GM23338 (cell line): ENCODE measurements at regions not wholly inside any gene's neighbourhood (a gene's known extent, or its start where the extent isn't known, plus 50 kb on each side); places are given as distances from the start of the nearest gene placed in this dataset.
A peak's percentile ranks its signal among the peaks of the same experiment; 100 is the strongest.

Experiments used
- ATAC-seq: fragments of 200-7000 bp; cut with Tn5 transposase; 3 replicates; pipeline ENCODE4 v1.9.1; 2020
- DNase-seq: peaks from one replicate; pipeline ENCODE4 v3.0.0-alpha.2; 2015; ENCODE audit warnings: low spot score
- H2AFZ ChIP-seq: fragments of 200-600 bp; sonication (generic); 2 replicates; pipeline ENCODE4 v1.8.0; 2016; ENCODE audit warnings: antibody characterized with exemption, mild to moderate bottlenecking, moderate library complexity
- H3F3A ChIP-seq: fragments of 200-600 bp; sonication (generic); replicated peaks from 2 replicates; pipeline ENCODE4 v1.8.0; 2017; ENCODE audit warnings: antibody characterized with exemption, mixed run types, low read depth
- H3K27ac ChIP-seq: fragments of 200-600 bp; sonication (generic); 2 replicates; pipeline ENCODE4 v1.6.1; 2016; ENCODE audit warnings: low read depth
- H3K27me3 ChIP-seq: fragments of 200-600 bp; sonication (generic); 2 replicates; pipeline ENCODE4 v1.8.0; 2016; ENCODE audit warnings: mild to moderate bottlenecking, mixed run types, moderate library complexity; ENCODE audit not compliant: insufficient read depth
- H3K36me3 ChIP-seq: fragments of 200-600 bp; sonication (generic); 2 replicates; pipeline ENCODE4 v1.8.0; 2016; ENCODE audit warnings: mild to moderate bottlenecking; ENCODE audit not compliant: insufficient read depth
- H3K4me1 ChIP-seq: fragments of 200-600 bp; sonication (generic); 2 replicates; pipeline ENCODE4 v1.8.0; 2016; ENCODE audit warnings: mild to moderate bottlenecking, moderate library complexity; ENCODE audit not compliant: insufficient read depth
- H3K4me2 ChIP-seq: fragments of 200-600 bp; sonication (generic); 2 replicates; pipeline ENCODE4 v1.7.1; 2017; ENCODE audit warnings: mixed run types
- H3K4me3 ChIP-seq: fragments of 200-600 bp; sonication (generic); 2 replicates; pipeline ENCODE4 v1.6.1; 2016; ENCODE audit warnings: mixed run types
- H3K79me2 ChIP-seq: fragments of 200-600 bp; sonication (generic); replicated peaks from 2 replicates; pipeline ENCODE4 v1.8.0; 2017; ENCODE audit warnings: mild to moderate bottlenecking; ENCODE audit not compliant: insufficient read depth
- H3K9me2 ChIP-seq: fragments of 200-600 bp; sonication (generic); 2 replicates; pipeline ENCODE4 v1.8.0; 2017; ENCODE audit not compliant: insufficient read depth
- H4K20me1 ChIP-seq: fragments of 200-600 bp; sonication (generic); replicated peaks from 2 replicates; pipeline ENCODE4 v1.8.0; 2017; ENCODE audit warnings: mild to moderate bottlenecking; ENCODE audit not compliant: insufficient read depth
- H3K27ac Mint-ChIP-seq: 2 replicates; pipeline ENCODE4 v1.8.0; 2020; ENCODE audit warnings: inconsistent platforms, mild to moderate bottlenecking, moderate library complexity, mixed read lengths
- H3K27me3 Mint-ChIP-seq: 3 replicates; pipeline ENCODE4 v1.8.0; 2022; ENCODE audit warnings: low read depth, mild to moderate bottlenecking, moderate library complexity, mixed read lengths, inconsistent platforms; ENCODE audit not compliant: insufficient read depth, poor library complexity
- H3K36me3 Mint-ChIP-seq: 3 replicates; pipeline ENCODE4 v1.8.0; 2021; ENCODE audit warnings: low read depth, mild to moderate bottlenecking, inconsistent platforms, moderate library complexity, mixed read lengths
- H3K4me1 Mint-ChIP-seq: 3 replicates; pipeline ENCODE4 v1.8.0; 2020; ENCODE audit warnings: mild to moderate bottlenecking, inconsistent platforms, mixed read lengths
- H3K4me3 Mint-ChIP-seq: 3 replicates; pipeline ENCODE4 v1.8.0; 2021; ENCODE audit warnings: moderate library complexity, mild to moderate bottlenecking, inconsistent platforms, mixed read lengths
- H3K9me3 Mint-ChIP-seq: 3 replicates; pipeline ENCODE4 v1.8.0; 2020; ENCODE audit warnings: moderate library complexity, mild to moderate bottlenecking, inconsistent platforms, mixed read lengths
- CREB1 ChIP-seq: fragments of 250-450 bp; sonication (Bioruptor Pico); IDR thresholded peaks from 2 replicates; pipeline ENCODE4 v1.5.0; 2020; ENCODE audit warnings: low read depth, mild to moderate bottlenecking, moderate library complexity
- EZH2 ChIP-seq: fragments of 200-600 bp; sonication (generic); IDR thresholded peaks from one replicate; pipeline ENCODE4 v1.8.0; 2017; ENCODE audit warnings: antibody characterized with exemption, mild to moderate bottlenecking, low read depth; ENCODE audit not compliant: unreplicated experiment
- EZH2phosphoT487 ChIP-seq: fragments of 200-600 bp; sonication (generic); IDR thresholded peaks from one replicate; pipeline ENCODE4 v1.8.1; 2018; ENCODE audit warnings: antibody characterized with exemption; ENCODE audit not compliant: unreplicated experiment
- NANOG ChIP-seq: IDR thresholded peaks from 2 replicates; pipeline ENCODE4 v1.6.1; 2016; ENCODE audit warnings: antibody characterized with exemption, borderline replicate concordance
- POLR2AphosphoS5 ChIP-seq: IDR thresholded peaks from 2 replicates; pipeline ENCODE4 v1.6.1; 2016; ENCODE audit warnings: antibody characterized with exemption, low read depth
- STAT1 ChIP-seq: IDR thresholded peaks from one replicate; pipeline ENCODE4 v1.6.1; 2016; ENCODE audit warnings: antibody characterized with exemption; ENCODE audit not compliant: unreplicated experiment
- ZNF114 ChIP-seq: fragments of 250-450 bp; sonication (Bioruptor Pico); IDR thresholded peaks from 2 replicates; pipeline ENCODE4 v1.5.0; 2020; ENCODE audit warnings: mild to moderate bottlenecking, moderate library complexity
- ZNF331 ChIP-seq: fragments of 250-450 bp; sonication (Bioruptor Pico); IDR thresholded peaks from 2 replicates; pipeline ENCODE4 v1.5.0; 2020; ENCODE audit warnings: low read depth, mild to moderate bottlenecking, moderate library complexity
- TF ChIP-seq, protein P1 (sequence below): IDR thresholded peaks from 2 replicates; pipeline ENCODE4 v1.6.1; 2016; ENCODE audit warnings: antibody characterized with exemption
- TF ChIP-seq, protein P2 (sequence below), 2 experiments: fragments of 200-600 bp in 1 of 2; sonication (generic) in 1 of 2; conservative IDR thresholded peaks; 2 replicates each; pipeline versions ENCODE4 v1.5.1 to v1.6.1; 2016 to 2017; ENCODE audit warnings: antibody characterized with exemption in 2 of 2, low read depth in 2 of 2, mild to moderate bottlenecking in 2 of 2, moderate library complexity in 1 of 2
- TF ChIP-seq, protein P3 (sequence below): IDR thresholded peaks from one replicate; pipeline ENCODE4 v1.6.1; 2018; ENCODE audit warnings: antibody characterized with exemption; ENCODE audit not compliant: unreplicated experiment
- TF ChIP-seq, protein P4 (sequence below): fragments of 250-450 bp; sonication (Bioruptor Pico); IDR thresholded peaks from 2 replicates; pipeline ENCODE4 v1.5.0; 2020; ENCODE audit warnings: mild to moderate bottlenecking, moderate library complexity

DNA sequence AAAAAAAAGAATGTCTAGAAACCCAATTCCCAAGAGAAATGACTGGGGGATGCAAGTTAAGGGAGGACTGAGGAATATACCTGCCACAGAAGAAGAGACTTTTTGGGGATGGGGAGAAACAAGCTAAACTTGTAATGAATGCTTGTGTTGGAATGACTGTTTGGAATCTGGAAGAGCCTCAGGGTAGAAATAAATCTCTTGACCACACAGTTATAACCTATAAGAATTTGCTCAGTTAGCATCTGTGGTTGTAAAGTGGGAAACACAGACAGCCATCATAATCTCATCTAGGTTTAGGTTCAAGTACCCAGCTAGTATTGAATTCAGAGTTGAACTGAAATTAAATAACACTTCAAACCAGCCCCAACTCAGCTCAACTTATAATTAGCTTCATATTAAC, 678.3 kb upstream of the CHD1 start:
- Histone ChIP-seq H3K4me3 (no peak overlapping the region), H3K9me2 (no peaks in the 10 kb centered on the region), H3K4me1 (no peaks in the 10 kb centered on the region), H3K79me2 (no peaks in the 10 kb centered on the region), H3K4me2 (no peak overlapping the region), H3F3A (no peaks in the 10 kb centered on the region), H3K36me3 (no peaks in the 10 kb centered on the region), H4K20me1 (no peaks in the 10 kb centered on the region), H3K27me3 (no peaks in the 10 kb centered on the region), H2AFZ (0 out of 2 replicates have a peak overlapping the region, but pooled peaks have one; percentile 21), H3K27ac (no peak overlapping the region)
- TF ChIP-seq, protein P1, sequence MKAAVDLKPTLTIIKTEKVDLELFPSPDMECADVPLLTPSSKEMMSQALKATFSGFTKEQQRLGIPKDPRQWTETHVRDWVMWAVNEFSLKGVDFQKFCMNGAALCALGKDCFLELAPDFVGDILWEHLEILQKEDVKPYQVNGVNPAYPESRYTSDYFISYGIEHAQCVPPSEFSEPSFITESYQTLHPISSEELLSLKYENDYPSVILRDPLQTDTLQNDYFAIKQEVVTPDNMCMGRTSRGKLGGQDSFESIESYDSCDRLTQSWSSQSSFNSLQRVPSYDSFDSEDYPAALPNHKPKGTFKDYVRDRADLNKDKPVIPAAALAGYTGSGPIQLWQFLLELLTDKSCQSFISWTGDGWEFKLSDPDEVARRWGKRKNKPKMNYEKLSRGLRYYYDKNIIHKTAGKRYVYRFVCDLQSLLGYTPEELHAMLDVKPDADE: no peak
- no peak for TF ChIP-seq ZNF331
- TF ChIP-seq STAT1: no peak
- no peak for TF ChIP-seq ZNF114 (CRISPR knock-in tag)
- TF ChIP-seq, protein P2, sequence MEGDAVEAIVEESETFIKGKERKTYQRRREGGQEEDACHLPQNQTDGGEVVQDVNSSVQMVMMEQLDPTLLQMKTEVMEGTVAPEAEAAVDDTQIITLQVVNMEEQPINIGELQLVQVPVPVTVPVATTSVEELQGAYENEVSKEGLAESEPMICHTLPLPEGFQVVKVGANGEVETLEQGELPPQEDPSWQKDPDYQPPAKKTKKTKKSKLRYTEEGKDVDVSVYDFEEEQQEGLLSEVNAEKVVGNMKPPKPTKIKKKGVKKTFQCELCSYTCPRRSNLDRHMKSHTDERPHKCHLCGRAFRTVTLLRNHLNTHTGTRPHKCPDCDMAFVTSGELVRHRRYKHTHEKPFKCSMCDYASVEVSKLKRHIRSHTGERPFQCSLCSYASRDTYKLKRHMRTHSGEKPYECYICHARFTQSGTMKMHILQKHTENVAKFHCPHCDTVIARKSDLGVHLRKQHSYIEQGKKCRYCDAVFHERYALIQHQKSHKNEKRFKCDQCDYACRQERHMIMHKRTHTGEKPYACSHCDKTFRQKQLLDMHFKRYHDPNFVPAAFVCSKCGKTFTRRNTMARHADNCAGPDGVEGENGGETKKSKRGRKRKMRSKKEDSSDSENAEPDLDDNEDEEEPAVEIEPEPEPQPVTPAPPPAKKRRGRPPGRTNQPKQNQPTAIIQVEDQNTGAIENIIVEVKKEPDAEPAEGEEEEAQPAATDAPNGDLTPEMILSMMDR (conservative IDR thresholded peaks at IDR 0.05; ENCODE audit: low read depth in 2 of 2): no peak
- no peak for TF ChIP-seq NANOG
- TF ChIP-seq POLR2AphosphoS5: no peak
- TF ChIP-seq, protein P3, sequence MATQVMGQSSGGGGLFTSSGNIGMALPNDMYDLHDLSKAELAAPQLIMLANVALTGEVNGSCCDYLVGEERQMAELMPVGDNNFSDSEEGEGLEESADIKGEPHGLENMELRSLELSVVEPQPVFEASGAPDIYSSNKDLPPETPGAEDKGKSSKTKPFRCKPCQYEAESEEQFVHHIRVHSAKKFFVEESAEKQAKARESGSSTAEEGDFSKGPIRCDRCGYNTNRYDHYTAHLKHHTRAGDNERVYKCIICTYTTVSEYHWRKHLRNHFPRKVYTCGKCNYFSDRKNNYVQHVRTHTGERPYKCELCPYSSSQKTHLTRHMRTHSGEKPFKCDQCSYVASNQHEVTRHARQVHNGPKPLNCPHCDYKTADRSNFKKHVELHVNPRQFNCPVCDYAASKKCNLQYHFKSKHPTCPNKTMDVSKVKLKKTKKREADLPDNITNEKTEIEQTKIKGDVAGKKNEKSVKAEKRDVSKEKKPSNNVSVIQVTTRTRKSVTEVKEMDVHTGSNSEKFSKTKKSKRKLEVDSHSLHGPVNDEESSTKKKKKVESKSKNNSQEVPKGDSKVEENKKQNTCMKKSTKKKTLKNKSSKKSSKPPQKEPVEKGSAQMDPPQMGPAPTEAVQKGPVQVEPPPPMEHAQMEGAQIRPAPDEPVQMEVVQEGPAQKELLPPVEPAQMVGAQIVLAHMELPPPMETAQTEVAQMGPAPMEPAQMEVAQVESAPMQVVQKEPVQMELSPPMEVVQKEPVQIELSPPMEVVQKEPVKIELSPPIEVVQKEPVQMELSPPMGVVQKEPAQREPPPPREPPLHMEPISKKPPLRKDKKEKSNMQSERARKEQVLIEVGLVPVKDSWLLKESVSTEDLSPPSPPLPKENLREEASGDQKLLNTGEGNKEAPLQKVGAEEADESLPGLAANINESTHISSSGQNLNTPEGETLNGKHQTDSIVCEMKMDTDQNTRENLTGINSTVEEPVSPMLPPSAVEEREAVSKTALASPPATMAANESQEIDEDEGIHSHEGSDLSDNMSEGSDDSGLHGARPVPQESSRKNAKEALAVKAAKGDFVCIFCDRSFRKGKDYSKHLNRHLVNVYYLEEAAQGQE: no peak
- TF ChIP-seq, protein P4, sequence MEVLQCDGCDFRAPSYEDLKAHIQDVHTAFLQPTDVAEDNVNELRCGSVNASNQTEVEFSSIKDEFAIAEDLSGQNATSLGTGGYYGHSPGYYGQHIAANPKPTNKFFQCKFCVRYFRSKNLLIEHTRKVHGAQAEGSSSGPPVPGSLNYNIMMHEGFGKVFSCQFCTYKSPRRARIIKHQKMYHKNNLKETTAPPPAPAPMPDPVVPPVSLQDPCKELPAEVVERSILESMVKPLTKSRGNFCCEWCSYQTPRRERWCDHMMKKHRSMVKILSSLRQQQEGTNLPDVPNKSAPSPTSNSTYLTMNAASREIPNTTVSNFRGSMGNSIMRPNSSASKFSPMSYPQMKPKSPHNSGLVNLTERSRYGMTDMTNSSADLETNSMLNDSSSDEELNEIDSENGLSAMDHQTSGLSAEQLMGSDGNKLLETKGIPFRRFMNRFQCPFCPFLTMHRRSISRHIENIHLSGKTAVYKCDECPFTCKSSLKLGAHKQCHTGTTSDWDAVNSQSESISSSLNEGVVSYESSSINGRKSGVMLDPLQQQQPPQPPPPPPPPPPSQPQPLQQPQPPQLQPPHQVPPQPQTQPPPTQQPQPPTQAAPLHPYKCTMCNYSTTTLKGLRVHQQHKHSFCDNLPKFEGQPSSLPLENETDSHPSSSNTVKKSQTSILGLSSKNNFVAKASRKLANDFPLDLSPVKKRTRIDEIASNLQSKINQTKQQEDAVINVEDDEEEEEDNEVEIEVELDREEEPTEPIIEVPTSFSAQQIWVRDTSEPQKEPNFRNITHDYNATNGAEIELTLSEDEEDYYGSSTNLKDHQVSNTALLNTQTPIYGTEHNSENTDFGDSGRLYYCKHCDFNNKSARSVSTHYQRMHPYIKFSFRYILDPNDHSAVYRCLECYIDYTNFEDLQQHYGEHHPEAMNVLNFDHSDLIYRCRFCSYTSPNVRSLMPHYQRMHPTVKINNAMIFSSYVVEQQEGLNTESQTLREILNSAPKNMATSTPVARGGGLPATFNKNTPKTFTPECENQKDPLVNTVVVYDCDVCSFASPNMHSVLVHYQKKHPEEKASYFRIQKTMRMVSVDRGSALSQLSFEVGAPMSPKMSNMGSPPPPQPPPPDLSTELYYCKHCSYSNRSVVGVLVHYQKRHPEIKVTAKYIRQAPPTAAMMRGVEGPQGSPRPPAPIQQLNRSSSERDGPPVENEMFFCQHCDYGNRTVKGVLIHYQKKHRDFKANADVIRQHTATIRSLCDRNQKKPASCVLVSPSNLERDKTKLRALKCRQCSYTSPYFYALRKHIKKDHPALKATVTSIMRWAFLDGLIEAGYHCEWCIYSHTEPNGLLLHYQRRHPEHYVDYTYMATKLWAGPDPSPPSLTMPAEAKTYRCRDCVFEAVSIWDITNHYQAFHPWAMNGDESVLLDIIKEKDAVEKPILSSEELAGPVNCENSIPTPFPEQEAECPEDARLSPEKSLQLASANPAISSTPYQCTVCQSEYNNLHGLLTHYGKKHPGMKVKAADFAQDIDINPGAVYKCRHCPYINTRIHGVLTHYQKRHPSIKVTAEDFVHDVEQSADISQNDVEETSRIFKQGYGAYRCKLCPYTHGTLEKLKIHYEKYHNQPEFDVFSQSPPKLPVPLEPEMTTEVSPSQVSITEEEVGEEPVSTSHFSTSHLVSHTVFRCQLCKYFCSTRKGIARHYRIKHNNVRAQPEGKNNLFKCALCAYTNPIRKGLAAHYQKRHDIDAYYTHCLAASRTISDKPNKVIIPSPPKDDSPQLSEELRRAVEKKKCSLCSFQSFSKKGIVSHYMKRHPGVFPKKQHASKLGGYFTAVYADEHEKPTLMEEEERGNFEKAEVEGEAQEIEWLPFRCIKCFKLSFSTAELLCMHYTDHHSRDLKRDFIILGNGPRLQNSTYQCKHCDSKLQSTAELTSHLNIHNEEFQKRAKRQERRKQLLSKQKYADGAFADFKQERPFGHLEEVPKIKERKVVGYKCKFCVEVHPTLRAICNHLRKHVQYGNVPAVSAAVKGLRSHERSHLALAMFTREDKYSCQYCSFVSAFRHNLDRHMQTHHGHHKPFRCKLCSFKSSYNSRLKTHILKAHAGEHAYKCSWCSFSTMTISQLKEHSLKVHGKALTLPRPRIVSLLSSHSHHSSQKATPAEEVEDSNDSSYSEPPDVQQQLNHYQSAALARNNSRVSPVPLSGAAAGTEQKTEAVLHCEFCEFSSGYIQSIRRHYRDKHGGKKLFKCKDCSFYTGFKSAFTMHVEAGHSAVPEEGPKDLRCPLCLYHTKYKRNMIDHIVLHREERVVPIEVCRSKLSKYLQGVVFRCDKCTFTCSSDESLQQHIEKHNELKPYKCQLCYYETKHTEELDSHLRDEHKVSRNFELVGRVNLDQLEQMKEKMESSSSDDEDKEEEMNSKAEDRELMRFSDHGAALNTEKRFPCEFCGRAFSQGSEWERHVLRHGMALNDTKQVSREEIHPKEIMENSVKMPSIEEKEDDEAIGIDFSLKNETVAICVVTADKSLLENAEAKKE: no peak
- no peak for TF ChIP-seq EZH2
- TF ChIP-seq EZH2phosphoT487: no peak
- no peak for TF ChIP-seq CREB1
- H3K4me1 Mint-ChIP-seq: no peaks in the 10 kb centered on the region
- H3K27me3 Mint-ChIP-seq: peaks cover 3% of the 10 kb centered on the region
- no peaks in the 10 kb centered on the region for H3K36me3 Mint-ChIP-seq
- no peak for DNase-seq
- no peak overlapping the region for H3K27ac Mint-ChIP-seq
- no peak for ATAC-seq
- H3K4me3 Mint-ChIP-seq: no peak overlapping the region
- no peaks in the 10 kb centered on the region for H3K9me3 Mint-ChIP-seq
